Ascending aorta (tissue), 2 donors: ENCODE measurements at regions not wholly inside any gene's neighbourhood (a gene's known extent, or its start where the extent isn't known, plus 50 kb on each side); places are given as distances from the start of the nearest gene placed in this dataset.

ENCODE experiments used
- DNase-seq, 2 donors: peaks; one replicate each; pipeline ENCODE4 v3.0.0-alpha.2; 2019; ENCODE audit warnings: low spot score in 2 of 2
- H3K27ac ChIP-seq, 2 donors: fragments of 200-600 bp; sonication (generic); one replicate each; pipeline ENCODE4 v1.5.1; 2016 to 2017; ENCODE audit warnings: mild to moderate bottlenecking in 1 of 2
- H3K27me3 ChIP-seq: fragments of 200-600 bp; sonication (generic); one replicate; pipeline ENCODE4 v1.5.1; 2017
- H3K36me3 ChIP-seq, 2 donors: fragments of 200-600 bp; sonication (generic); one replicate each; pipeline ENCODE4 v1.5.1; 2016
- H3K4me1 ChIP-seq, 2 donors: fragments of 200-600 bp; sonication (generic); one replicate each; pipeline ENCODE4 v1.5.1; 2016 to 2017; ENCODE audit warnings: mild to moderate bottlenecking in 1 of 2
- H3K4me3 ChIP-seq, 2 donors: fragments of 200-600 bp; sonication (generic); one replicate each; pipeline ENCODE4 v1.5.1; 2016 to 2017; ENCODE audit warnings: mild to moderate bottlenecking in 1 of 2
- H3K9me3 ChIP-seq, 2 donors: fragments of 200-600 bp; sonication (generic); one replicate each; pipeline ENCODE4 v1.5.1; 2016
- intact Hi-C: fragments of 100-400 bp; cut with DNase I; formaldehyde crosslinking; loops from one replicate; pipeline ENCODE4 v1.15.1; 2023
- TF ChIP-seq, protein P1 (sequence below), 3 experiments: fragments of 200-600 bp in 2 of 3; fragments of 450-650 bp in 1 of 3; sonication (generic) in 2 of 3; IDR thresholded peaks; one replicate each; pipeline ENCODE4 v1.5.1; 2016 to 2019; ENCODE audit warnings: antibody characterized with exemption in 3 of 3, mild to moderate bottlenecking in 1 of 3, moderate library complexity in 1 of 3

DNA sequence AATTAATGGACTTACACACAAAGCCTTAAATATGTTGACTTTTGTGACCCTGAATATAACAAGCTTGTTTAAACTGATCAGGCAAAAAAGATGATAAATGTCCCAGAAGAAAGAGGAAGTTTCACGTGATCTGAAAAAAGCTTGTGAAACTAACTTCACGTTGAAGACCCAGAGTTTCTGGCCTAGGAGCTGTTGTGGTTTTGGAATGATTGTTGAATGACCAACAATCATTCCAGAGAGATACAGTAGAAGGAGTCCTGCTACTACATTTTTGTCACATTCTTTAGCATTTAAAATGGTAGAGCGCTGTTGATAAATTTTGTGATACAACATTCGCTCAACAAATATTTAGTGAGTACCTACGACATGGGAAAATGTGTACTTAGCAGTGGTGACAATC lies 143.1 kb upstream of the FBN2 start:
- TF ChIP-seq, protein P1, sequence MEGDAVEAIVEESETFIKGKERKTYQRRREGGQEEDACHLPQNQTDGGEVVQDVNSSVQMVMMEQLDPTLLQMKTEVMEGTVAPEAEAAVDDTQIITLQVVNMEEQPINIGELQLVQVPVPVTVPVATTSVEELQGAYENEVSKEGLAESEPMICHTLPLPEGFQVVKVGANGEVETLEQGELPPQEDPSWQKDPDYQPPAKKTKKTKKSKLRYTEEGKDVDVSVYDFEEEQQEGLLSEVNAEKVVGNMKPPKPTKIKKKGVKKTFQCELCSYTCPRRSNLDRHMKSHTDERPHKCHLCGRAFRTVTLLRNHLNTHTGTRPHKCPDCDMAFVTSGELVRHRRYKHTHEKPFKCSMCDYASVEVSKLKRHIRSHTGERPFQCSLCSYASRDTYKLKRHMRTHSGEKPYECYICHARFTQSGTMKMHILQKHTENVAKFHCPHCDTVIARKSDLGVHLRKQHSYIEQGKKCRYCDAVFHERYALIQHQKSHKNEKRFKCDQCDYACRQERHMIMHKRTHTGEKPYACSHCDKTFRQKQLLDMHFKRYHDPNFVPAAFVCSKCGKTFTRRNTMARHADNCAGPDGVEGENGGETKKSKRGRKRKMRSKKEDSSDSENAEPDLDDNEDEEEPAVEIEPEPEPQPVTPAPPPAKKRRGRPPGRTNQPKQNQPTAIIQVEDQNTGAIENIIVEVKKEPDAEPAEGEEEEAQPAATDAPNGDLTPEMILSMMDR (IDR thresholded peaks at IDR 0.05): no peak
- no peaks in the 10 kb centered on the region for H3K27me3 ChIP-seq
- H3K4me1 ChIP-seq: no peaks in the 10 kb centered on the region
- H3K4me3 ChIP-seq: no peak overlapping the region
- H3K27ac ChIP-seq: no peak overlapping the region
- intact Hi-C loops: no loop called here
- no peak for DNase-seq
- H3K9me3 ChIP-seq: no peaks in the 10 kb centered on the region
- H3K36me3 ChIP-seq: no peaks in the 10 kb centered on the region

DNA sequence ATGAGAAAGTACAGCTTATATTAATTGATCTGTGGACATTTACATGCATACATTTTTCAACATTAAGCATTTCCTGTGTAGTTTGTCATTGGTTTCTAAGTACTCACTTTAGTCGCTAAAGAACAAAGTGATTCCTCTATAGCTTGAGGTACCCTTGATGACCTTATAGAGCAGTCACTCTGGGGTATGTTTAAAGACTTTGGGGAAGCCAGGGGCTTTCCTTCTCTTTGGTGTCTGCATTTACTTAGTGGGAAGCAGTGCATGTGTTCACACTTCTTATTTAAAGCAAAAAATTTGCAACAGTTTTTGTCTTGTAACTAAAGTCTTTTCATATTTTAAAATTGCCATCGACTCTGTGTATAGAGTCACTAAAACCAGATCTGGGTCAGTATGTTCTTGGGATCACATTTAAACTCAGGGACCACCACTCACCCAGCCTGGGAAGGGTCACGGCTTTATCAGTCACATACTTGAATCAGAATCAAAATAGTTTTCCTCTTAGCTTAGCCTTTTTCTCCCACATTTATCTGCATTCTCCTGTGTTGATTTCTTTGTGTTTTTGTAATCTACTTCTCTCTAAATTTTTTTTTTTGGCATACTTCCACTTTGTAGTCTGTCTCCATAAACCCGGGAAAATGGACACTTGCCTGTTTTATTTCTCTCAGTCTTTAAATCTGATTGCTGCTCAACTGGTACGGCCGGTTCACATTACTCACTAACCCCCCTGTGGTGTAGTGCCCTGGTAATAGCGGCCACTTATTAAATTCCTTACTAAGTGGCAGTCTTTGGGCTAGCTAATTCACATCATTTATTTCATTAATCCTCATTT lies 143.9 kb upstream of the FBN2 start:
- intact Hi-C loops: no loop called here
- Histone ChIP-seq H3K27me3 (no peaks in the 10 kb centered on the region), H3K4me1 (no peaks in the 10 kb centered on the region), H3K27ac (no peak overlapping the region), H3K36me3 (no peaks in the 10 kb centered on the region), H3K4me3 (no peak overlapping the region), H3K9me3 (no peaks in the 10 kb centered on the region)
- no peak for DNase-seq
- TF ChIP-seq, protein P1 (IDR thresholded peaks at IDR 0.05): no peak

DNA sequence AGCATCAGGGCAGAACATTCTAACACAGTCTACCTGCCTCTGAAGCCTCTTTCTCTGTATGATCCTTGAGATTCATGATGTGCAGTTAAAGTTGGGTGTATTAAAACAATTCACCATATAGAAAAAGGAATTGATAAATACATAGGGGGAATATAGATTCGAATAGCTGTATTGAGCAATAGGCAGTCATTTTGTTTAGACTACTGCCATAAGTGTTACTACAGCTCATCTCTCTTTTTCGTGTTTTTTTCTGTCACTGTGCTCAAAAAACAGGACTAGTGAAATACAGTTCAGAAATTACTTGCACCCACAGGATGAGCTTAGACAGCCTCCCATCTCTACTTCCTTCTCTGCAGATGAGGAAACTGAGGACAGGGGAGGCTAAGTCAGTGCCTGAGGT lies 144.6 kb upstream of the FBN2 start:
- Histone ChIP-seq H3K9me3 (no peaks in the 10 kb centered on the region), H3K27me3 (no peaks in the 10 kb centered on the region), H3K4me1 (no peaks in the 10 kb centered on the region), H3K4me3 (no peak overlapping the region), H3K36me3 (no peaks in the 10 kb centered on the region), H3K27ac (no peak overlapping the region)
- no peak for DNase-seq
- TF ChIP-seq, protein P1 (IDR thresholded peaks at IDR 0.05): no peak
- intact Hi-C loops: no loop called here

DNA sequence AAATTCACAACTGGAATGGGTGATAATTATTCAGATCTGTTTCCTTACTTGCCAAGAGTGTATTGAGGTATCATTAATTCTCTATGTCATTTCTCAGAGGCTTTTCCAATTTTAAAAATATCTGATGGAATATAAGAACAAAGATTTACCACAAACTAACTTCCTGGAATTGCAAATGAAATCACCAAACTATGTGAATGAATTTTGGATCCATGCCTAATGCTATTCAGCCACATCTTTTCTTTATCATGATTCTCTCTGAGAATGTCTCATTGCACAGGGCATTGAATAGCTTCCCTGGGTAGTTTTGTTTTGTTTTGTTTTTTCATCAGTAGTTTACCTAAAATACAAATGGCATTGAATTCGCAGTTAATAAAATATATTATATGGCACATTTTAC lies 146.9 kb upstream of the FBN2 start:
- Histone ChIP-seq H3K27me3 (no peaks in the 10 kb centered on the region), H3K36me3 (no peaks in the 10 kb centered on the region), H3K4me3 (no peak overlapping the region), H3K9me3 (no peaks in the 10 kb centered on the region), H3K4me1 (no peaks in the 10 kb centered on the region), H3K27ac (no peak overlapping the region)
- TF ChIP-seq, protein P1 (IDR thresholded peaks at IDR 0.05): no peak
- DNase-seq: no peak
- intact Hi-C loops: no loop called here

DNA sequence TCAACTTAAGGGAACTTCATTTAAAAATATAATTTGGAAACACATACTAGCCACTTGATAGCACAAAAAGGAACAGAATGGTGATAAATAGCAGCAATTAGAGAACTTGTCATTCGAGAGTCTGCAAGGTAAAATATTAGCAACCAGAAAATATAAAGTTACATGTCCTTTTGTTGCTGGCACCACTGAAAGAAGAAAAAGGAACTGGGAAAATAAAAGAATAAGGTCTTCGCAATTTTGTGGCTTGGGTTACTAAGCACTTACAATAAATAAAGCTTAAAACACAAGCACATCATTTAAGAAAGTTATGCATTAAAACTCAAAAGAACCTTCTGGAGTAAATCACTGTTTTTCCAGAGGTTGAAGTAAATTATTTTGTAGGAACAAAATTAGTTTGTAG lies 149.9 kb upstream of the FBN2 start:
- intact Hi-C loops: no loop called here
- H3K4me1 ChIP-seq: no peaks in the 10 kb centered on the region
- no peak for DNase-seq
- H3K36me3 ChIP-seq: no peaks in the 10 kb centered on the region
- TF ChIP-seq, protein P1 (IDR thresholded peaks at IDR 0.05): no peak
- H3K4me3 ChIP-seq: no peak overlapping the region
- H3K9me3 ChIP-seq: no peaks in the 10 kb centered on the region
- no peak overlapping the region for H3K27ac ChIP-seq
- no peaks in the 10 kb centered on the region for H3K27me3 ChIP-seq
